Activated B cell treated with CpG ODN at 0.5 μM for 24 hours (primary cell): ENCODE measurements at regions not wholly inside any gene's neighbourhood (a gene's known extent, or its start where the extent isn't known, plus 50 kb on each side); places are given as distances from the start of the nearest gene placed in this dataset.

Source experiments
- ATAC-seq: fragments of 200-7000 bp; cut with Tn5 transposase; one replicate; pipeline ENCODE4 v1.10.0; 2021; ENCODE audit warnings: low read depth, mild to moderate bottlenecking, moderate library complexity
- CTCF ChIA-PET: fragments of 350-600 bp; sonication (Branson Sonifier 250); formaldehyde crosslinking; loops from one replicate; lab custom pipeline; 2021; ENCODE audit warnings: antibody characterized with exemption; lab: Charles Lee
- POLR2A ChIA-PET: fragments of 350-600 bp; sonication (Branson Sonifier 250); formaldehyde crosslinking; loops from one replicate; lab custom pipeline; 2021; ENCODE audit warnings: antibody characterized with exemption; lab: Charles Lee
- DNase-seq: peaks from one replicate; pipeline ENCODE4 v3.0.0; 2022
- H3K27ac Mint-ChIP-seq: one replicate; pipeline ENCODE4 v1.8.0; 2020; ENCODE audit warnings: mixed read lengths
- H3K27me3 Mint-ChIP-seq: one replicate; pipeline ENCODE4 v1.8.0; 2021; ENCODE audit warnings: mixed read lengths
- H3K36me3 Mint-ChIP-seq: one replicate; pipeline ENCODE4 v1.8.0; 2021; ENCODE audit warnings: low read depth, mixed read lengths
- H3K4me1 Mint-ChIP-seq: one replicate; pipeline ENCODE4 v1.8.0; 2021; ENCODE audit warnings: mixed read lengths
- H3K4me3 Mint-ChIP-seq: one replicate; pipeline ENCODE4 v1.8.0; 2020; ENCODE audit warnings: mild to moderate bottlenecking, mixed read lengths
- H3K9me3 Mint-ChIP-seq: one replicate; pipeline ENCODE4 v1.8.0; 2020; ENCODE audit warnings: mixed read lengths
- CTCF ChIP-seq: fragments of 200-600 bp; IDR thresholded peaks from one replicate; pipeline ENCODE4 v1.8.0; 2022; ENCODE audit warnings: antibody characterized with exemption, mild to moderate bottlenecking
- intact Hi-C: fragments of 100-400 bp; cut with micrococcal nuclease; formaldehyde crosslinking; loops from one replicate; pipeline ENCODE4 v1.15.1; 2024

- POLR2A ChIA-PET: no interaction called here
Observed at GRCh38 chr14:84686550-84686949, 843.4 kb upstream of the FLRT2 start.

GRCh38 chr14:84688297-84689025, 841.5 kb upstream of the FLRT2 start:
- no peaks in the 10 kb centered on the region for H3K36me3 Mint-ChIP-seq

More at GRCh38 chr14:84686550-84686949, 843.4 kb upstream of the FLRT2 start:
- intact Hi-C loops: no loop called here
- ATAC-seq: no peak
- Mint-ChIP-seq H3K9me3 (peaks cover 3% of the 10 kb centered on the region), H3K27me3 (no peaks in the 10 kb centered on the region), H3K36me3 (no peaks in the 10 kb centered on the region), H3K4me1 (no peaks in the 10 kb centered on the region), H3K27ac (no peak overlapping the region), H3K4me3 (no peak overlapping the region)
- CTCF ChIA-PET: no interaction called here
- TF ChIP-seq CTCF: no peak
- DNase-seq: no peak

GRCh38 chr14:84694161-84694560, 835.8 kb upstream of the FLRT2 start:
- Mint-ChIP-seq H3K4me3 (no peak overlapping the region), H3K27me3 (no peaks in the 10 kb centered on the region), H3K4me1 (no peaks in the 10 kb centered on the region), H3K9me3 (no peaks in the 10 kb centered on the region), H3K27ac (no peak overlapping the region), H3K36me3 (no peaks in the 10 kb centered on the region)
- CTCF ChIA-PET: no interaction called here
- no peak for ATAC-seq
- POLR2A ChIA-PET: no interaction called here
- no peak for DNase-seq
- no peak for TF ChIP-seq CTCF
- intact Hi-C loops: no loop called here

More at GRCh38 chr14:84688297-84689025, 841.5 kb upstream of the FLRT2 start:
- no peak for TF ChIP-seq CTCF
- DNase-seq (no peak), ATAC-seq (no peak)
- ChIA-PET POLR2A (no interaction called here), CTCF (no interaction called here)
- no peak overlapping the region for H3K27ac Mint-ChIP-seq
- H3K27me3 Mint-ChIP-seq: no peaks in the 10 kb centered on the region
- intact Hi-C loops: no loop called here
- H3K9me3 Mint-ChIP-seq: no peaks in the 10 kb centered on the region
- H3K4me3 Mint-ChIP-seq: no peak overlapping the region
- no peaks in the 10 kb centered on the region for H3K4me1 Mint-ChIP-seq

GRCh38 chr14:84704601-84705000, 825.3 kb upstream of the FLRT2 start:
- ATAC-seq (no peak), DNase-seq (no peak)
- TF ChIP-seq CTCF: no peak
- Mint-ChIP-seq H3K27ac (no peak overlapping the region), H3K36me3 (no peaks in the 10 kb centered on the region), H3K4me1 (no peaks in the 10 kb centered on the region), H3K4me3 (no peak overlapping the region), H3K27me3 (no peaks in the 10 kb centered on the region), H3K9me3 (peaks cover 5% of the 10 kb centered on the region)
- ChIA-PET POLR2A (no interaction called here), CTCF (no interaction called here)
- intact Hi-C loops: no loop called here

GRCh38 chr14:84707830-84708229, 822.1 kb upstream of the FLRT2 start:
- no peaks in the 10 kb centered on the region for H3K4me1 Mint-ChIP-seq
- peaks cover 5% of the 10 kb centered on the region for H3K9me3 Mint-ChIP-seq
- TF ChIP-seq CTCF: no peak
- ATAC-seq (no peak), DNase-seq (no peak)
- intact Hi-C loops: no loop called here
- no peaks in the 10 kb centered on the region for H3K27me3 Mint-ChIP-seq
- H3K27ac Mint-ChIP-seq: no peak overlapping the region
- H3K36me3 Mint-ChIP-seq: no peaks in the 10 kb centered on the region
- no peak overlapping the region for H3K4me3 Mint-ChIP-seq
- ChIA-PET POLR2A (no interaction called here), CTCF (no interaction called here)
